ENCODE measurements at regions not wholly inside any gene's neighbourhood (a gene's known extent, or its start where the extent isn't known, plus 50 kb on each side); places are given as distances from the start of the nearest gene placed in this dataset.

- no peak for TF ChIP-seq POLR2A (IDR thresholded peaks at IDR 0.05)
- no peak for TF ChIP-seq CTCF (IDR thresholded peaks at IDR 0.05)
- no peak for TF ChIP-seq EP300 (IDR thresholded peaks at IDR 0.05)
- intact Hi-C loops (cut with DNase I): no loop called here
- Histone ChIP-seq H3K27me3 (no peaks in the 10 kb centered on the region), H3K9me3 (no peaks in the 10 kb centered on the region), H3K4me1 (ENCODE audit: insufficient read depth) (no peaks in the 10 kb centered on the region), H3K4me3 (no peak overlapping the region), H3K36me3 (no peaks in the 10 kb centered on the region), H3K27ac (no peak overlapping the region)
- WGBS, 3 donors: 66 to 70% (median 68%) methylated on average over 5 of the region's 5 CpGs
- DNase-seq: no peak
Observed at GRCh38 chr4:25592736-25593135, 62.9 kb upstream of the SLC34A2 start.

Measured in ovary (tissue), 7 donors.